H9 (cell line): ENCODE measurements at regions not wholly inside any gene's neighbourhood (a gene's known extent, or its start where the extent isn't known, plus 50 kb on each side); places are given as distances from the start of the nearest gene placed in this dataset.
"Not testable (repeated sequence)": the region's sequence is repeated elsewhere in the genome, so short reads cannot be mapped to it uniquely, and the experiment has no call there.

Experiments
- DNase-seq: peaks from one replicate; pipeline ENCODE4 v3.0.0-alpha.2; 2017
- H2AFZ ChIP-seq: one replicate; pipeline ENCODE4 v1.6.1; 2013; ENCODE audit warnings: mild to moderate bottlenecking, low read length, control low read depth, moderate library complexity
- H2AK5ac ChIP-seq: 2 replicates; pipeline ENCODE4 v1.6.1; 2013; ENCODE audit warnings: low read length, control low read depth, mixed read lengths; ENCODE audit not compliant: insufficient read length
- H2BK120ac ChIP-seq: one replicate; pipeline ENCODE4 v1.6.1; 2013; ENCODE audit warnings: low read depth, mild to moderate bottlenecking, low read length, control low read depth, inconsistent platforms; ENCODE audit not compliant: poor library complexity, severe bottlenecking
- H2BK12ac ChIP-seq: 2 replicates; pipeline ENCODE4 v1.6.1; 2013; ENCODE audit warnings: low read length, control low read depth, mixed read lengths, low read depth; ENCODE audit not compliant: insufficient read length
- H2BK15ac ChIP-seq: 2 replicates; pipeline ENCODE4 v1.6.1; 2013; ENCODE audit warnings: low read depth, low read length, control low read depth
- H2BK20ac ChIP-seq: one replicate; pipeline ENCODE4 v1.6.1; 2013; ENCODE audit warnings: low read depth, mild to moderate bottlenecking, low read length, control low read depth, inconsistent platforms; ENCODE audit not compliant: poor library complexity, severe bottlenecking
- H2BK5ac ChIP-seq: 2 replicates; pipeline ENCODE4 v1.6.1; 2013; ENCODE audit warnings: low read length, control low read depth, mixed read lengths; ENCODE audit not compliant: insufficient read length
- H3K14ac ChIP-seq: 2 replicates; pipeline ENCODE4 v1.6.1; 2013; ENCODE audit warnings: low read length, control low read depth; ENCODE audit not compliant: insufficient read depth
- H3K18ac ChIP-seq: 2 replicates; pipeline ENCODE4 v1.6.1; 2013; ENCODE audit warnings: low read depth, mild to moderate bottlenecking, mixed read lengths, low read length, control low read depth; ENCODE audit not compliant: insufficient read length
- H3K23ac ChIP-seq: 2 replicates; pipeline ENCODE4 v1.6.1; 2013; ENCODE audit warnings: low read length, control low read depth, mixed read lengths, low read depth; ENCODE audit not compliant: insufficient read length
- H3K23me2 ChIP-seq: 2 replicates; pipeline ENCODE4 v1.6.1; 2013; ENCODE audit warnings: low read depth, mild to moderate bottlenecking, mixed read lengths, low read length, control low read depth; ENCODE audit not compliant: insufficient read length, poor library complexity, severe bottlenecking
- H3K27ac ChIP-seq: 2 replicates; pipeline ENCODE4 v1.5.1; 2013; ENCODE audit warnings: low read length, control low read depth, mixed read lengths, low read depth; ENCODE audit not compliant: insufficient read length
- H3K27me3 ChIP-seq: 2 replicates; pipeline ENCODE4 v1.6.1; 2013; ENCODE audit warnings: low read length, control low read depth, inconsistent platforms; ENCODE audit not compliant: insufficient read depth
- H3K4ac ChIP-seq: 2 replicates; pipeline ENCODE4 v1.6.1; 2013; ENCODE audit warnings: low read depth, mild to moderate bottlenecking, control low read depth, inconsistent platforms, low read length, moderate library complexity
- H3K4me1 ChIP-seq: 2 replicates; pipeline ENCODE4 v1.6.1; 2013; ENCODE audit warnings: low read length, control low read depth, inconsistent platforms; ENCODE audit not compliant: insufficient read depth
- H3K4me2 ChIP-seq: 2 replicates; pipeline ENCODE4 v1.6.1; 2013; ENCODE audit warnings: low read length, control low read depth, mixed read lengths; ENCODE audit not compliant: insufficient read length, insufficient read depth
- H3K56ac ChIP-seq: 2 replicates; pipeline ENCODE4 v1.6.1; 2013; ENCODE audit warnings: low read depth, mild to moderate bottlenecking, mixed read lengths, low read length, control low read depth; ENCODE audit not compliant: insufficient read length
- H3K79me1 ChIP-seq: 2 replicates; pipeline ENCODE4 v1.6.1; 2013; ENCODE audit warnings: low read depth, mild to moderate bottlenecking, moderate library complexity, low read length, control low read depth, inconsistent platforms; ENCODE audit not compliant: insufficient read depth, poor library complexity, severe bottlenecking
- H3K79me2 ChIP-seq: 2 replicates; pipeline ENCODE4 v1.6.1; 2013; ENCODE audit warnings: low read length, control low read depth, inconsistent platforms; ENCODE audit not compliant: insufficient read depth
- H3K9ac ChIP-seq: 2 replicates; pipeline ENCODE4 v1.6.1; 2013; ENCODE audit warnings: low read length, control low read depth, mixed read lengths; ENCODE audit not compliant: insufficient read length; ENCODE audit errors: extremely low read depth
- H3K9me3 ChIP-seq: one replicate; pipeline ENCODE4 v1.6.1; 2013; ENCODE audit warnings: low read depth, low read length, inconsistent platforms; ENCODE audit not compliant: control insufficient read depth
- H3T11ph ChIP-seq: one replicate; pipeline ENCODE4 v1.6.1; 2013; ENCODE audit warnings: mild to moderate bottlenecking, low read length, control low read depth, inconsistent platforms
- H4K20me1 ChIP-seq: one replicate; pipeline ENCODE4 v1.6.1; 2013; ENCODE audit not compliant: control insufficient read depth, insufficient read length, insufficient read depth
- H4K5ac ChIP-seq: 2 replicates; pipeline ENCODE4 v1.6.1; 2013; ENCODE audit warnings: low read depth, mild to moderate bottlenecking, mixed read lengths, low read length, control low read depth; ENCODE audit not compliant: insufficient read length
- H4K8ac ChIP-seq: replicated peaks from 2 replicates; pipeline ENCODE4 v1.6.1; 2013; ENCODE audit warnings: low read length, control low read depth, mixed read lengths, low read depth; ENCODE audit not compliant: insufficient read length
- H4K91ac ChIP-seq: 2 replicates; pipeline ENCODE4 v1.6.1; 2013; ENCODE audit warnings: low read depth, mild to moderate bottlenecking, moderate library complexity, mixed read lengths, low read length, control low read depth; ENCODE audit not compliant: insufficient read length
- H3K27ac Mint-ChIP-seq, 3 experiments: 2 replicates in 2 of 3; 3 replicates in 1 of 3; pipeline ENCODE4 v1.8.0; 2020 to 2021; ENCODE audit warnings: mixed read lengths in 3 of 3, mild to moderate bottlenecking in 1 of 3, moderate library complexity in 1 of 3
- H3K27me3 Mint-ChIP-seq: 2 replicates; pipeline ENCODE4 v1.8.0; 2021; ENCODE audit warnings: low read depth, mild to moderate bottlenecking, moderate library complexity, mixed read lengths
- H3K36me3 Mint-ChIP-seq, 3 experiments: 2 replicates in 2 of 3; 3 replicates in 1 of 3; pipeline ENCODE4 v1.8.0; 2020 to 2021; ENCODE audit warnings: low read depth in 3 of 3, mixed read lengths in 3 of 3; ENCODE audit not compliant: insufficient read depth in 1 of 3
- H3K4me1 Mint-ChIP-seq, 2 experiments: 2 replicates each; pipeline ENCODE4 v1.8.0; 2020; ENCODE audit warnings: mixed read lengths in 2 of 2
- H3K4me3 Mint-ChIP-seq, 2 experiments: 2 replicates in 1 of 2; 3 replicates in 1 of 2; pipeline ENCODE4 v1.8.0; 2020 to 2021; ENCODE audit warnings: mild to moderate bottlenecking in 2 of 2, mixed read lengths in 2 of 2, moderate library complexity in 1 of 2
- H3K9me3 Mint-ChIP-seq, 2 experiments: 2 replicates in 1 of 2; 3 replicates in 1 of 2; pipeline ENCODE4 v1.8.0; 2020; ENCODE audit warnings: mild to moderate bottlenecking in 2 of 2, mixed read lengths in 2 of 2, moderate library complexity in 1 of 2
- CTCF ChIP-seq: fragments of 200-600 bp; sonication (generic); conservative IDR thresholded peaks from 3 replicates; pipeline ENCODE4 v1.8.0; 2021; ENCODE audit warnings: antibody characterized with exemption, mild to moderate bottlenecking
- WGBS: extraction: QIAGEN DNeasy Blood & Tissue Kit; methylation state at CpG from one replicate; pipeline ENCODE4 v1.1.7; 2013; ENCODE audit warnings: missing lambda C conversion rate, low lambda C conversion rate, mixed read lengths; ENCODE audit not compliant: insufficient read length; ENCODE audit errors: extremely low coverage; 5-methylcytosine and 5-hydroxymethylcytosine counted together

DNA sequence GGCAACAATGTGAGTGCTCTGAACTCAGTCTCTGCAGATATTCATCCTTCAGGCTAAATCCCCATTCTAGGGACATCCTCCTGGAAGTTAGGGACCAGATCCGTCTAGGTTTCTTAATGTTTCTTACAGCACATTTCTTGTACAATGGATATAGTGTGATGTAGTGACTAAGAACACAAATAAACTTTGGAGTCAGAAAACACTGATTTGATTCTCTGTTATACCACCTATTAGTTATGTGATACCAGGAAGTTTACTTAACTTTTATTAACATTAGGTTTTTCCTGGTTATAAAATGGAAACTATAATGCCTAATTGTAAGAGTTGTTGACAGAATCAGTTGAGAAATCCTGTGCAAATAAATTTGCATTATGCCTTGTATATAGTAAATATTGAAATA is 57.6 kb upstream of the KCNQ5 start:
- Histone ChIP-seq H4K8ac (no peak overlapping the region), H2AK5ac (no peak overlapping the region), H3K23ac (no peak overlapping the region), H2BK5ac (no peak overlapping the region), H3K23me2 (no peaks in the 10 kb centered on the region), H3K79me1 (no peaks in the 10 kb centered on the region), H3K14ac (no peak overlapping the region), H2BK15ac (no peak overlapping the region), H3K27me3 (no peaks in the 10 kb centered on the region), H4K20me1 (no peaks in the 10 kb centered on the region), H3K4ac (no peak overlapping the region), H4K91ac (no peak overlapping the region), H3T11ph (no peak overlapping the region), H2BK12ac (no peak overlapping the region), H3K9me3 (no peaks in the 10 kb centered on the region), H3K79me2 (no peaks in the 10 kb centered on the region), H3K4me2 (no peak overlapping the region), H2BK20ac (no peak overlapping the region), H2AFZ (no peak overlapping the region), H2BK120ac (no peak overlapping the region), H3K27ac (no peak overlapping the region), H3K56ac (no peak overlapping the region), H4K5ac (no peak overlapping the region), H3K4me1 (peaks cover 2% of the 10 kb centered on the region; the same call in 1 of the 2 replicates), H3K18ac (no peak overlapping the region), H3K9ac (no peak overlapping the region)
- Mint-ChIP-seq H3K27me3 (no peaks in the 10 kb centered on the region), H3K4me3 (no peak overlapping the region), H3K27ac (no peak overlapping the region), H3K9me3 (0 out of 5 replicates have a peak, but pooled peaks cover 0 to under 1% of the 10 kb centered on the region in 2 experiments), H3K36me3 (peaks cover 0 to 6% (median 0%) of the 10 kb centered on the region in 3 experiments; a peak in 4 of 7 replicates), H3K4me1 (peaks cover 11 to 14% of the 10 kb centered on the region in 2 experiments)
- no peak for TF ChIP-seq CTCF
- DNase-seq = no peak
- WGBS = no CpG with 5 or more reads among the region's 1 CpG

GRCh38 chr6:72571993-72572392 is 49.9 kb upstream of the KCNQ5 start:
- not testable (repeated sequence) for H3K56ac ChIP-seq, H3K27ac ChIP-seq, H3K4me3 Mint-ChIP-seq, H4K5ac ChIP-seq, H2AFZ ChIP-seq, H2BK15ac ChIP-seq, H3K4me2 ChIP-seq, H3K4me1 Mint-ChIP-seq, H3K18ac ChIP-seq, H3K14ac ChIP-seq, H3K4me1 ChIP-seq, H3K23me2 ChIP-seq, H3K27me3 ChIP-seq, H2AK5ac ChIP-seq, H3K27ac Mint-ChIP-seq, H3K23ac ChIP-seq, H3K27me3 Mint-ChIP-seq, H4K91ac ChIP-seq, H2BK12ac ChIP-seq, H3K9ac ChIP-seq, H3K9me3 ChIP-seq, H4K8ac ChIP-seq, H3K4ac ChIP-seq, H3K79me2 ChIP-seq, DNase-seq, H2BK20ac ChIP-seq, H4K20me1 ChIP-seq, H3T11ph ChIP-seq, H3K79me1 ChIP-seq, H2BK5ac ChIP-seq, H2BK120ac ChIP-seq
- no CpG with 5 or more reads among the region's 4 CpGs for WGBS
- H3K9me3 Mint-ChIP-seq = peaks cover 9 to 14% of the 10 kb centered on the region in 2 experiments
- H3K36me3 Mint-ChIP-seq = peaks cover 6 to 19% (median 6%) of the 10 kb centered on the region in 3 experiments; a peak in 6 of 7 replicates
